K562 (cell line): ENCODE measurements at regions not wholly inside any gene's neighbourhood (a gene's known extent, or its start where the extent isn't known, plus 50 kb on each side); places are given as distances from the start of the nearest gene placed in this dataset.

Experiments used
- ZNF274 ChIP-seq: IDR thresholded peaks from 2 replicates; pipeline ENCODE4 v1.6.1; 2011; ENCODE audit warnings: low read depth, mild to moderate bottlenecking, low read length, moderate library complexity, borderline replicate concordance
- TF ChIP-seq, protein P1 (sequence below), 3 experiments: IDR thresholded peaks in 2 of 3; conservative IDR thresholded peaks in 1 of 3; 2 replicates each; pipeline ENCODE4 v1.5.1; 2011 to 2012; ENCODE audit warnings: low read length in 3 of 3, mild to moderate bottlenecking in 3 of 3, control low read depth in 2 of 3, improper control_type of control experiment in 1 of 3, inconsistent platforms in 1 of 3, low read depth in 1 of 3, mixed read lengths in 1 of 3, moderate library complexity in 1 of 3; ENCODE audit not compliant: insufficient read depth in 2 of 3

DNA sequence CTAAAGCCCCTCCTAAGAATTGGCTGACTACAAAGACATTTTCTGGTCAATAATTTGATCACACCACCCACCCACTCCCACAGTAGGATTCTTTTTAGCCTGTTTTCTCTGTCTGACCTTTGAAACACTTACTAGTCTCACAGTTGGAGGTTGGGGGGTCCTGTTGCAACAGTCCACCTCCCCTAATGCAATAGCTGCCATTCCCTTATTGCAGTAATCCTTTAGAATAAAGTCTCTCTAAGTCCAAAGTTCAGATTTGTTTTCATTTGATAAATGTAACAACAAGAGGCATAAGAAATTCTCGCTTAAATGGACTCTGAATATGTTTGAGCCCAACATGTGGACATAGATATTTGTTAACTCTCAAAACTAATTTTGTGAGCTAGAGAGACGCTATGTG is 1326.8 kb upstream of the TMEFF2 start:
- TF ChIP-seq ZNF274, result no peak
- TF ChIP-seq, protein P1, sequence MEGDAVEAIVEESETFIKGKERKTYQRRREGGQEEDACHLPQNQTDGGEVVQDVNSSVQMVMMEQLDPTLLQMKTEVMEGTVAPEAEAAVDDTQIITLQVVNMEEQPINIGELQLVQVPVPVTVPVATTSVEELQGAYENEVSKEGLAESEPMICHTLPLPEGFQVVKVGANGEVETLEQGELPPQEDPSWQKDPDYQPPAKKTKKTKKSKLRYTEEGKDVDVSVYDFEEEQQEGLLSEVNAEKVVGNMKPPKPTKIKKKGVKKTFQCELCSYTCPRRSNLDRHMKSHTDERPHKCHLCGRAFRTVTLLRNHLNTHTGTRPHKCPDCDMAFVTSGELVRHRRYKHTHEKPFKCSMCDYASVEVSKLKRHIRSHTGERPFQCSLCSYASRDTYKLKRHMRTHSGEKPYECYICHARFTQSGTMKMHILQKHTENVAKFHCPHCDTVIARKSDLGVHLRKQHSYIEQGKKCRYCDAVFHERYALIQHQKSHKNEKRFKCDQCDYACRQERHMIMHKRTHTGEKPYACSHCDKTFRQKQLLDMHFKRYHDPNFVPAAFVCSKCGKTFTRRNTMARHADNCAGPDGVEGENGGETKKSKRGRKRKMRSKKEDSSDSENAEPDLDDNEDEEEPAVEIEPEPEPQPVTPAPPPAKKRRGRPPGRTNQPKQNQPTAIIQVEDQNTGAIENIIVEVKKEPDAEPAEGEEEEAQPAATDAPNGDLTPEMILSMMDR (IDR thresholded peaks at IDR 0.05 in 2 of 3, conservative IDR thresholded peaks at IDR 0.05 in 1 of 3; ENCODE audit: insufficient read depth in 2 of 3, low read depth in 1 of 3, low read length in 3 of 3), result no peak
